Endothelial cell of umbilical vein (primary cell): ENCODE measurements at regions not wholly inside any gene's neighbourhood (a gene's known extent, or its start where the extent isn't known, plus 50 kb on each side); places are given as distances from the start of the nearest gene placed in this dataset.

Experiments used
- BruUV-seq: library from RNA; stranded (reverse); fragments of 400-500 nt; replicated peaks from 2 replicates; lab custom pipeline; 2021; lab: Mats Ljungman, UMichigan
- CTCF ChIA-PET: fragments of 300-600, 350-600 bp; sonication (Branson Sonifier 250); formaldehyde crosslinking; loops from one replicate; lab custom pipeline; 2021; ENCODE audit warnings: antibody characterized with exemption, inconsistent platforms; lab: Charles Lee
- POLR2A ChIA-PET: fragments of 300-600, 350-600 bp; sonication (Branson Sonifier 250); formaldehyde crosslinking; loops from one replicate; lab custom pipeline; 2021; ENCODE audit warnings: antibody characterized with exemption, inconsistent platforms; lab: Charles Lee
- DNase-seq: peaks from one replicate; pipeline ENCODE4 v3.0.0-alpha.2; 2011; ENCODE audit warnings: low read depth, low spot score
- FAIRE-seq: peaks from 2 replicates; lab custom pipeline; 2011; peaks lifted over from hg19 to GRCh38; lab: Jason Lieb, UNC
- H2AFZ ChIP-seq: 2 replicates; pipeline ENCODE4 v1.6.0; 2012; ENCODE audit warnings: low read depth, low read length, control low read depth, inconsistent platforms
- H3K27ac ChIP-seq: 2 replicates; pipeline ENCODE4 v1.5.1; 2011; ENCODE audit warnings: low read depth, mild to moderate bottlenecking, control low read depth, low read length, moderate library complexity; ENCODE audit not compliant: insufficient read depth
- H3K27me3 ChIP-seq, 2 experiments: 2 replicates each; pipeline versions ENCODE4 v1.6.0 to v1.6.1; 2011; ENCODE audit warnings: low read length in 2 of 2, mixed read lengths in 1 of 2; ENCODE audit not compliant: control insufficient read depth in 2 of 2, insufficient read depth in 2 of 2
- H3K36me3 ChIP-seq, 2 experiments: 2 replicates in 1 of 2; 3 replicates in 1 of 2; pipeline ENCODE4 v1.5.1; 2011; ENCODE audit warnings: low read length in 2 of 2, mild to moderate bottlenecking in 1 of 2, moderate library complexity in 1 of 2; ENCODE audit not compliant: control insufficient read depth in 2 of 2, insufficient read depth in 2 of 2; ENCODE audit errors: extremely low read depth in 1 of 2
- H3K4me1 ChIP-seq: 3 replicates; pipeline ENCODE4 v1.5.1; 2011; ENCODE audit warnings: mild to moderate bottlenecking, low read length; ENCODE audit not compliant: control insufficient read depth, insufficient read depth; ENCODE audit errors: extremely low read depth
- H3K4me2 ChIP-seq: 2 replicates; pipeline ENCODE4 v1.6.1; 2011; ENCODE audit warnings: low read length, control low read depth, mixed read lengths; ENCODE audit not compliant: insufficient read depth
- H3K4me3 ChIP-seq, 3 experiments: fragments of 200-600 bp in 1 of 3; sonication (generic), shearing (Covaris generic) in 1 of 3; replicated peaks in 1 of 3; 2 replicates each; pipeline ENCODE4 v1.5.1; 2011 to 2016; ENCODE audit warnings: control low read depth in 3 of 3, low read length in 3 of 3, mild to moderate bottlenecking in 2 of 3, inconsistent platforms in 1 of 3, low read depth in 1 of 3, moderate library complexity in 1 of 3; ENCODE audit not compliant: insufficient read depth in 1 of 3
- H3K79me2 ChIP-seq: 2 replicates; pipeline ENCODE4 v1.6.0; 2012; ENCODE audit warnings: low read length, inconsistent platforms; ENCODE audit not compliant: control insufficient read depth, insufficient read depth
- H3K9ac ChIP-seq: replicated peaks from 2 replicates; pipeline ENCODE3; 2011; ENCODE audit warnings: low read length, control low read depth; ENCODE audit not compliant: insufficient read depth; ENCODE audit errors: extremely low read depth
- H3K9me1 ChIP-seq: replicated peaks from 3 replicates; pipeline ENCODE4 v1.6.0; 2011; ENCODE audit warnings: mild to moderate bottlenecking, low read length; ENCODE audit not compliant: control insufficient read depth, insufficient read depth; ENCODE audit errors: extremely low read depth
- H3K9me3 ChIP-seq: replicated peaks from 2 replicates; pipeline ENCODE4 v1.5.1; 2012; ENCODE audit warnings: low read length, inconsistent platforms; ENCODE audit not compliant: control insufficient read depth, insufficient read depth
- H4K20me1 ChIP-seq: replicated peaks from 2 replicates; pipeline ENCODE3; 2011; ENCODE audit warnings: mild to moderate bottlenecking, low read length; ENCODE audit not compliant: control insufficient read depth, insufficient read depth; ENCODE audit errors: extremely low read depth
- CTCF ChIP-seq, 2 donors: IDR thresholded peaks; 1 replicate in 1 of 2; 2 replicates in 1 of 2; pipeline ENCODE4 v1.5.1; 2011; ENCODE audit warnings: low read length in 2 of 2, mild to moderate bottlenecking in 2 of 2, moderate library complexity in 2 of 2, control low read depth in 1 of 2, inconsistent platforms in 1 of 2, low read depth in 1 of 2; ENCODE audit not compliant: insufficient read depth in 1 of 2; ENCODE audit errors: extremely low read depth in 1 of 2
- EZH2 ChIP-seq: IDR thresholded peaks from 2 replicates; pipeline ENCODE4 v1.6.1; 2012; ENCODE audit warnings: borderline replicate concordance, low read depth, mild to moderate bottlenecking, moderate library complexity, low read length, inconsistent platforms; ENCODE audit not compliant: severe bottlenecking
- FOS ChIP-seq: IDR thresholded peaks from 2 replicates; pipeline ENCODE4 v1.6.1; 2011; ENCODE audit warnings: mild to moderate bottlenecking, low read length, moderate library complexity, borderline replicate concordance; ENCODE audit not compliant: insufficient read depth
- GATA2 ChIP-seq: IDR thresholded peaks from 2 replicates; pipeline ENCODE4 v1.7.0; 2011; ENCODE audit warnings: low read depth, mild to moderate bottlenecking, moderate library complexity, mixed read lengths, low read length; ENCODE audit not compliant: insufficient read length, insufficient read depth
- JUN ChIP-seq: IDR thresholded peaks from 2 replicates; pipeline ENCODE4 v1.6.1; 2011; ENCODE audit warnings: borderline replicate concordance, low read depth; ENCODE audit not compliant: insufficient read length, insufficient read depth
- MAX ChIP-seq: IDR thresholded peaks from 2 replicates; pipeline ENCODE4 v1.6.1; 2011; ENCODE audit not compliant: insufficient read depth, insufficient read length
- MYC ChIP-seq: IDR thresholded peaks from one replicate; pipeline ENCODE4 v1.6.1; 2011; ENCODE audit warnings: mild to moderate bottlenecking, low read depth, low read length
- POLR2A ChIP-seq: IDR thresholded peaks from 2 replicates; pipeline ENCODE4 v1.6.1; 2012; ENCODE audit warnings: low read depth, mild to moderate bottlenecking, control low read depth, low read length
- POLR2AphosphoS5 ChIP-seq: IDR thresholded peaks from 2 replicates; pipeline ENCODE4 v1.6.1; 2012; ENCODE audit warnings: low read depth, mild to moderate bottlenecking, control low read depth, low read length, moderate library complexity; ENCODE audit not compliant: insufficient read depth
- dilution Hi-C: fragments of 300-500 bp; cut with MboI; formaldehyde crosslinking; loops from one replicate; pipeline ENCODE4 v1.15.0; 2019; ENCODE audit warnings: low sequenced_read_pairs; ENCODE audit not compliant: extremely low pct_ligation_motif_present
- intact Hi-C: fragments of 100-400 bp; cut with micrococcal nuclease; formaldehyde crosslinking; loops from one replicate; pipeline ENCODE4 v1.10.0; 2022

GRCh38 chr1:36614991-36615390 lies 132.3 kb upstream of the CSF3R start:
- no peaks in the 10 kb centered on the region for H4K20me1 ChIP-seq

More at GRCh38 chr1:36614991-36615390, 132.3 kb upstream of the CSF3R start:
- H3K79me2 ChIP-seq, result no peaks in the 10 kb centered on the region
- no peaks in the 10 kb centered on the region for H3K36me3 ChIP-seq
- no peak for DNase-seq
- dilution Hi-C loops (no loop called here), intact Hi-C loops (no loop called here)
- no peak overlapping the region for H3K4me2 ChIP-seq
- no peak overlapping the region for H3K27ac ChIP-seq
- POLR2A ChIA-PET, result no interaction called here
- no peaks in the 10 kb centered on the region for H3K9me1 ChIP-seq
- no peak overlapping the region for H3K4me3 ChIP-seq
- H3K4me1 ChIP-seq, result no peaks in the 10 kb centered on the region
- BruUV-seq, result no TSS peak
- TF ChIP-seq CTCF (IDR thresholded peaks at IDR 0.05; ENCODE audit: extremely low read depth in 1 of 2, insufficient read depth in 1 of 2, low read depth in 1 of 2, low read length in 2 of 2) (no peak), MAX (no peak), POLR2AphosphoS5 (no peak), FOS (no peak), POLR2A (no peak), GATA2 (no peak), EZH2 (no peak), JUN (no peak), MYC (no peak)
- CTCF ChIA-PET, result no interaction called here
- FAIRE-seq, result no peak
- no peak overlapping the region for H2AFZ ChIP-seq
- no peaks in the 10 kb centered on the region for H3K9me3 ChIP-seq
- H3K27me3 ChIP-seq, result no peaks in the 10 kb centered on the region
- H3K9ac ChIP-seq, result no peak overlapping the region
